Stomach (tissue), 8 donors: ENCODE measurements at regions not wholly inside any gene's neighbourhood (a gene's known extent, or its start where the extent isn't known, plus 50 kb on each side); places are given as distances from the start of the nearest gene placed in this dataset.

ENCODE experiments used
- DNase-seq, 2 donors: peaks; one replicate each; pipeline versions ENCODE4 v3.0.0 to v3.0.0-alpha.2; 2013 to 2019
- H3K27ac ChIP-seq, 5 donors: fragments of 200-600 bp in 4 of 5; sonication (generic) in 4 of 5; one replicate each; pipeline ENCODE4 v1.5.1; 2013 to 2019; ENCODE audit warnings: mild to moderate bottlenecking in 1 of 5, moderate library complexity in 1 of 5
- H3K27me3 ChIP-seq, 3 donors: fragments of 200-600 bp; sonication (generic); one replicate each; pipeline ENCODE4 v1.5.1; 2017 to 2019; ENCODE audit warnings: mixed run types in 1 of 3
- H3K36me3 ChIP-seq, 4 donors: fragments of 200-600 bp; sonication (generic); 1 replicate in 3 of 4; 2 replicates in 1 of 4; pipeline ENCODE4 v1.5.1; 2016 to 2019
- H3K4me1 ChIP-seq, 4 donors: fragments of 200-600 bp; sonication (generic); one replicate each; pipeline ENCODE4 v1.5.1; 2016 to 2019
- H3K4me3 ChIP-seq, 4 donors: fragments of 200-600 bp; sonication (generic) in 3 of 4; one replicate each; pipeline ENCODE4 v1.5.1; 2016 to 2019; ENCODE audit warnings: mild to moderate bottlenecking in 1 of 4
- H3K9me3 ChIP-seq, 4 donors: fragments of 200-600 bp; sonication (generic); one replicate each; pipeline ENCODE4 v1.5.1; 2016 to 2019
- CTCF ChIP-seq, 7 experiments: fragments of 450-650 bp in 4 of 7; fragments of 200-600 bp in 3 of 7; sonication (generic) in 3 of 7; IDR thresholded peaks; one replicate each; pipeline ENCODE4 v1.5.1; 2016 to 2019; ENCODE audit warnings: antibody characterized with exemption in 7 of 7, control low read depth in 2 of 7, mild to moderate bottlenecking in 1 of 7
- EP300 ChIP-seq: sonication (generic); formaldehyde crosslinking; IDR thresholded peaks from one replicate; pipeline ENCODE4 v1.6.1; 2017; ENCODE audit warnings: antibody characterized with exemption
- POLR2A ChIP-seq, 4 donors: fragments of 450-650 bp; IDR thresholded peaks; one replicate each; pipeline ENCODE4 v1.6.1; 2016; ENCODE audit warnings: antibody characterized with exemption in 4 of 4, control low read depth in 2 of 4, mild to moderate bottlenecking in 1 of 4, moderate library complexity in 1 of 4
- POLR2AphosphoS5 ChIP-seq, 3 donors: sonication (generic); formaldehyde crosslinking; IDR thresholded peaks; one replicate each; pipeline ENCODE4 v1.6.1; 2016; ENCODE audit warnings: antibody characterized with exemption in 3 of 3
- WGBS, 5 donors: extraction: QIAGEN DNeasy Blood & Tissue Kit in 3 of 5; methylation state at CpG; one replicate each; pipeline versions ENCODE4 v1.1.5 to v1.1.7; 2013 to 2018; 5-methylcytosine and 5-hydroxymethylcytosine counted together
- intact Hi-C: fragments of 100-400 bp; cut with DNase I; formaldehyde crosslinking; loops from one replicate; pipeline ENCODE4 v1.15.1; 2023; ENCODE audit warnings: low total_unique reads
- donor health status: healthy with polysubstance abuse.
- donor health status: Bipolar disorder and iron deficiency.
- donor health status: healthy.

GRCh38 chr9:26077860-26078259 lies 399.6 kb upstream of the TUSC1 start:
- H3K4me3 ChIP-seq: no peak overlapping the region
- TF ChIP-seq POLR2AphosphoS5 (IDR thresholded peaks at IDR 0.05) (no peak), EP300 (no peak)
- H3K4me1 ChIP-seq: no peaks in the 10 kb centered on the region
- WGBS, 5 donors: 63 to 85% (median 82%) methylated on average over 1 to 4 of the region's 4 CpGs
- no peaks in the 10 kb centered on the region for H3K27me3 ChIP-seq
- no peaks in the 10 kb centered on the region for H3K36me3 ChIP-seq
- intact Hi-C loops: no loop called here
- no peak overlapping the region for H3K27ac ChIP-seq
- no peak for DNase-seq
- H3K9me3 ChIP-seq: peaks cover 0 to 46% (median 26%) of the 10 kb centered on the region in 4 donors

- no peaks in the 10 kb centered on the region for H3K27me3 ChIP-seq
- H3K36me3 ChIP-seq: no peaks in the 10 kb centered on the region
- H3K9me3 ChIP-seq: peaks cover 0 to 4% (median 0%) of the 10 kb centered on the region in 4 donors
- no peak overlapping the region for H3K4me3 ChIP-seq
- no peaks in the 10 kb centered on the region for H3K4me1 ChIP-seq
- no peak overlapping the region for H3K27ac ChIP-seq
- TF ChIP-seq POLR2A (IDR thresholded peaks at IDR 0.05) (no peak), POLR2AphosphoS5 (IDR thresholded peaks at IDR 0.05) (no peak), CTCF (IDR thresholded peaks at IDR 0.05) (no peak), EP300 (no peak)
- WGBS, 5 donors: 77 to 96% (median 94%) methylated on average over 1 of the region's 1 CpG
- DNase-seq: no peak
- intact Hi-C loops: no loop called here
Measured at GRCh38 chr9:26067608-26068007, 389.4 kb upstream of the TUSC1 start.

- no peak for DNase-seq
- Histone ChIP-seq H3K4me3 (no peak overlapping the region), H3K36me3 (no peaks in the 10 kb centered on the region), H3K27me3 (no peaks in the 10 kb centered on the region), H3K4me1 (no peaks in the 10 kb centered on the region), H3K9me3 (no peaks in the 10 kb centered on the region), H3K27ac (no peak overlapping the region)
- WGBS, 5 donors: 45 to 68% (median 57%) methylated on average over 1 of the region's 1 CpG
- intact Hi-C loops: no loop called here
- TF ChIP-seq CTCF (IDR thresholded peaks at IDR 0.05): no peak
- no peak for TF ChIP-seq POLR2A (IDR thresholded peaks at IDR 0.05)
- TF ChIP-seq EP300: no peak
- no peak for TF ChIP-seq POLR2AphosphoS5 (IDR thresholded peaks at IDR 0.05)
Measured at GRCh38 chr9:26066237-26066636, 388.0 kb upstream of the TUSC1 start.

GRCh38 chr9:26061948-26062575 lies 383.8 kb upstream of the TUSC1 start:
- Histone ChIP-seq H3K4me3 (no peak overlapping the region), H3K27ac (no peak overlapping the region), H3K4me1 (no peaks in the 10 kb centered on the region), H3K36me3 (no peaks in the 10 kb centered on the region), H3K9me3 (no peaks in the 10 kb centered on the region), H3K27me3 (no peaks in the 10 kb centered on the region)
- TF ChIP-seq CTCF (IDR thresholded peaks at IDR 0.05) (no peak), POLR2AphosphoS5 (IDR thresholded peaks at IDR 0.05) (no peak), POLR2A (IDR thresholded peaks at IDR 0.05) (no peak), EP300 (no peak)
- 34 to 48% (median 42%) methylated on average over 4 of the region's 4 CpGs for WGBS, 5 donors
- no peak for DNase-seq
- intact Hi-C loops: no loop called here

- Histone ChIP-seq H3K27me3 (no peaks in the 10 kb centered on the region), H3K9me3 (no peaks in the 10 kb centered on the region), H3K4me1 (no peaks in the 10 kb centered on the region), H3K36me3 (no peaks in the 10 kb centered on the region), H3K27ac (no peak overlapping the region), H3K4me3 (no peak overlapping the region)
- intact Hi-C loops: no loop called here
- TF ChIP-seq POLR2AphosphoS5 (IDR thresholded peaks at IDR 0.05) (no peak), POLR2A (IDR thresholded peaks at IDR 0.05) (no peak), CTCF (IDR thresholded peaks at IDR 0.05) (no peak), EP300 (no peak)
- no peak for DNase-seq
- 30 to 36% (median 34%) methylated on average over 1 of the region's 1 CpG for WGBS, 5 donors
Measured at GRCh38 chr9:26058111-26058895, 380.1 kb upstream of the TUSC1 start.
